ENCODE measurements at regions not wholly inside any gene's neighbourhood (a gene's known extent, or its start where the extent isn't known, plus 50 kb on each side); places are given as distances from the start of the nearest gene placed in this dataset.

DNA sequence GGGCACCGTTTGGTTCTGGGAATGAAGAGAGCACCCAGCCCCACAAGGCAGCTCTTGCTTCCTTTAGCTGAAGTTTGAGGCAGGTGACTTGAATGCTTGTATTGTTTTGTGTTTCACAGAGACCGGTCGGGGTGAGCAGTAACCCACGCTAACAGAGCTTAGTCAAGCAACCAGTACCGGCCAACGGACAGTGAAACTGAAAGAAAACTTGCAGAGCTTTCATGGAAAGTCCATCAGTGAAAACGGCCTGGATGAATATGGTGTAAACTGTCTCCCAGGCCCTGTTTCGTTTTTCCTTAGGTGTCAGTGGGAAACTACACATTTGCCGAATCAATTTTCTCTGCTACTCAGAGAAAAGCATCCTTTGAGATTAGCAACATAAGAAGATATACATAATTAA lies 101.1 kb downstream of the LYZL1 start:
- no peaks in the 10 kb centered on the region for H3K27me3 ChIP-seq
- H3K9me3 ChIP-seq = no peaks in the 10 kb centered on the region
- no peak for DNase-seq
- no peaks in the 10 kb centered on the region for H3K36me3 ChIP-seq
- H3K4me3 ChIP-seq = no peak overlapping the region

DNA sequence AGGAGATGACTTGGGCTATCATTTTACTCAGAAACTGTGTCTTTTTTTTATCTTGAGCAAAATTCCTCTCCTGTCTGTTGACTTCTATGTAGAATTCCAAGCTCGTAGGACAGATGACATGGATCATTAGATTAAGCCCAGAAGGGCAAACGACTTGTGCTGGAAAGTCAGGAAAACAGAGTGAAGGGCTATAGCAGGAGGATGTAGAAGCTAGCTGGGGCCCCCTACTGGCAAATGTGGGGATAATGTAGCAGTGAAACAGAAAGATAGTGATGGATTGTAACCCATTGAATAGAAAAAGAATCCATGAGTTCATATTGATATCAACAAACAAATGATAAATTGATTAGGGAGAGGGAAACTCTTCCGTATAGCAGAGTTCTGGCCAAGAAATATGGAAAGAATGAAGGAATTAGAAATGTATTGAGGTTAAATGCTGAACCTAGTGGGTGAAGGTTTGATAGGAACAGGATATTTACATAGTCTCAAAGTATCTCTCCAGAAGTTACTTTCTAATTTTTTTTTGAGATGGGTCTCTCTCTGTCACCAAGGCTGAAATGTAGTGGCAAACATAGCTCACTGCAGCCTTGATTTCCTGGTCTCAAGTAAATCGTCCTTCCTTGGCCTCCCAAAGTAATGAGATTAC lies 103.6 kb downstream of the LYZL1 start:
- Histone ChIP-seq H3K36me3 (no peaks in the 10 kb centered on the region), H3K4me3 (no peak overlapping the region), H3K27me3 (0 out of 2 replicates have a peak, but pooled peaks cover 2% of the 10 kb centered on the region), H3K9me3 (no peaks in the 10 kb centered on the region)
- DNase-seq = peak; percentile 26

GRCh38 chr10:29394321-29394932 lies 105.6 kb downstream of the LYZL1 start:
- no peaks in the 10 kb centered on the region for H3K9me3 ChIP-seq
- 0 out of 2 replicates have a peak, but pooled peaks cover 2% of the 10 kb centered on the region for H3K27me3 ChIP-seq
- H3K36me3 ChIP-seq = no peaks in the 10 kb centered on the region
- no peak for DNase-seq
- H3K4me3 ChIP-seq = no peak overlapping the region

DNA sequence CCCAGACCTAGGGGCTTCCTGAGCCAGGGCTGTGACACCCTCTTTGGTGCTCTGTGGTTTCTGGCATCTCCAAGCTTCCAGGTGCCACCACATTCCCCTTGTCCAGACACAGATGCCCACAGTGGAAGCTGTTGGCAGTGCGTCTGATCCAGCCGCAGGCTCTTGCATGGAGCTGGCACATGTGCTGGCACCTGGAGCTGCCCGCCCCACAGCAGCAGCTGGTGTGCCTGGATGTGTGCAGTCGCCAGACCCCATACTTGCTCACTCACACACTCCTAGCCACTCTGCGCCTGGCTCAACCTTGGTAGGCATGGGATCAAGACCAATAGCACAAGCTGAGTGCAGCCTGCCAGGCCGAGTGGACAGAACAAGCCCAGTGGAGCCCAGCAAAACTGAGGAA lies 106.5 kb downstream of the LYZL1 start:
- H3K36me3 ChIP-seq = no peaks in the 10 kb centered on the region
- no peak overlapping the region for H3K4me3 ChIP-seq
- 0 out of 2 replicates have a peak, but pooled peaks cover 2% of the 10 kb centered on the region for H3K27me3 ChIP-seq
- no peak for DNase-seq
- no peaks in the 10 kb centered on the region for H3K9me3 ChIP-seq

DNA sequence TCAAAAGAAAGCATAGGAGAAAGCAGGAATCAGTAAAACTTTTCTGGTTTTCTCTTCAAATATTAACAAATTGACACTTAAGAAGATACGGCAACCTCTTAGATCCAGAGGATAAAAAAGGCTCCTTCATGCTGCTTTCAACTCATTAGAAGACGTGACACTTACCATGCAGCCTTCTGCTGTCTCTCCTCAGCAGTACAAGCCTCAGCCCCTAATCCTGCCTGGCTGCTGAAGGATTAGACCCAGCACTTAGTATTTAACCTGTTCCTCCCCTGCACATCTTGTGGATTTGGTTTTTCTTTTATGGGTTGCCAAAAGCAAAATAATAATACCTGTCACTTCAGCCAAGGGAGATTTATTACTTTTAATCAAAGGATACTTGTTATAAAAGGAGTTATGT lies 108.4 kb downstream of the LYZL1 start:
- H3K36me3 ChIP-seq = no peaks in the 10 kb centered on the region
- H3K9me3 ChIP-seq = no peaks in the 10 kb centered on the region
- no peak for DNase-seq
- H3K27me3 ChIP-seq = 0 out of 2 replicates have a peak, but pooled peaks cover 2% of the 10 kb centered on the region
- no peak overlapping the region for H3K4me3 ChIP-seq

DNA sequence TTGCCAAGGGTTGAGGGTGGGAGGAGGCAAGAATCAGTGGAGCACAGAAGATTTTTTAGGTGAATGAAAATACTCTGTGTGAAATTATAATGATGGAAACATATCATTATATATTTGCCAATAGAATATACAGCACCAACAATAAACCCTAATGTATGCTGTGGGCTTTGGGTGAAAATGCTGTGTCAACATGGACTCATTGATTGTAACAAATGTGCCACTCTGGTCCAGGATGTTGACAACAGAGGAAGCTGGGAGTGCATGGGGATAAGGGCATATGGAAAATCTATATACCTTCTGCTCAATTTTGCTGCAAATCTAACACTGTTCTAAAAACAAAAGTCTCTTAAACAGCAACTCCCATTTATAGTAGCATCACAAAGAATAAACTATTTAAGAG lies 114.3 kb downstream of the LYZL1 start:
- Histone ChIP-seq H3K9me3 (peaks cover 2% of the 10 kb centered on the region), H3K36me3 (no peaks in the 10 kb centered on the region), H3K27me3 (no peaks in the 10 kb centered on the region), H3K4me3 (no peak overlapping the region)
- no peak for DNase-seq

- H3K4me3 ChIP-seq = no peak overlapping the region
- H3K36me3 ChIP-seq = peaks cover 5% of the 10 kb centered on the region; the same call in 1 of the 2 replicates
- peaks cover 2% of the 10 kb centered on the region for H3K9me3 ChIP-seq
- no peak for DNase-seq
- H3K27me3 ChIP-seq = no peaks in the 10 kb centered on the region
Observed at GRCh38 chr10:29407280-29407858, 118.5 kb downstream of the LYZL1 start.

Data from MG63 (cell line).